ENCODE measurements at regions not wholly inside any gene's neighbourhood (a gene's known extent, or its start where the extent isn't known, plus 50 kb on each side); places are given as distances from the start of the nearest gene placed in this dataset.

GRCh38 chr6:15061908-15062515 is 183.9 kb upstream of the JARID2 start (continued):
- TF ChIP-seq POLR2AphosphoS5 (IDR thresholded peaks at IDR 0.05; ENCODE audit: low read depth, low read length) = no peak
- TF ChIP-seq SP1 (IDR thresholded peaks at IDR 0.05; ENCODE audit: low read depth) = no peak
- no peak for TF ChIP-seq CBX3 (IDR thresholded peaks at IDR 0.05; ENCODE audit: low read depth)
- TF ChIP-seq EGR1 (IDR thresholded peaks at IDR 0.05; ENCODE audit: low read depth) = no peak

DNA sequence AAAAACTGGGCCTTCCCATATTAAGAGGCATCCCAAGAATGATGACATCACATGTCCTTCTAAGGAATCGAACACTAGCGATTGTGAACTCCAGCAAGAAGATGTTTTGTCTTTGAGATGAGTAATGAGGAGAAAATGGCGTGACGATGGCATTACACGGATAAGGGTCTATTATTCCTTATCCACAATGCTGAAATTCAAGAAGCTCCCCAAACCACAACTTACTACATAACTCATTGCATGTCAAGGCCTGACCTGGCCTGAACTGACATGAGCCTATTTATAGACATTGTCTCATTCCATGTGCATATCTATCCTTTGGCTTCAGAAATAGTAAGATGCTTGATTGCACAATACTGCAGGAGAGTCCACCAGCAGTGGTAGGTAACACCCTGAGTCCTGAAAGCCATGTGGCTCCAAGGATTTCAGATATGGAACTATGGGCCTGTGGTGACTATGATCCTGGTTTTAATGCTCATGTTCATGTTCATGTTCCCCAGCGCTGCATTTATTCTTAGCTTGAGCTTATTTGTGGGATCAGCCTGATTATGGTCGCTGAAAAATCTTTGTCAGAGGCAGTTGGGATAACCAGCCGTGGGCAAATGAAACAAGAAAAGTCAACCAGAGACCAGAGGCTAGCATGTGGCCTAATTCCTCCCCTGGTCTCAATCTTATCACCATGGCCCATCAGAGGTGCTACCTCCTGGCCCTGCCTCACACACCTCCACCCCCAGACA is 183.2 kb upstream of the JARID2 start:
- no peaks in the 10 kb centered on the region for H3K9me2 ChIP-seq (ENCODE audit: insufficient read depth)
- no peak for ATAC-seq
- no peaks in the 10 kb centered on the region for H3K36me3 ChIP-seq (ENCODE audit: control insufficient read depth in 1 of 2, insufficient read depth in 2 of 2, low read length in 2 of 2)
- TF ChIP-seq CEBPB (IDR thresholded peaks at IDR 0.05; ENCODE audit: low read depth) (0 out of 2 replicates have a peak, but pooled peaks have one; percentile 20), JUND (IDR thresholded peaks at IDR 0.05) (no peak)
- peaks cover 0 to 9% of the 10 kb centered on the region in 2 experiments; a peak in 1 of 4 replicates for H3K9me3 ChIP-seq (ENCODE audit: control insufficient read depth in 1 of 2, insufficient read depth in 1 of 2, low read depth in 1 of 2, low read length in 2 of 2)
- H4K20me1 ChIP-seq (ENCODE audit: insufficient read depth) = no peaks in the 10 kb centered on the region
- BruUV-seq (replicated peaks) = no TSS peak
- H3K4me3 ChIP-seq (replicated peaks in 1 of 2; ENCODE audit: low read depth in 1 of 2, low read length in 2 of 2) = no peak overlapping the region
- ChIA-PET RAD21 (ENCODE audit: low non-redundant PET in 1 of 2, low total read pairs in 2 of 2, uncharacterized antibody in 2 of 2, unreplicated experiment in 2 of 2) (no interaction called here), CTCF (no interaction called here), POLR2A (no interaction called here)
- H3K27ac ChIP-seq (ENCODE audit: low read depth, low read length) = no peak overlapping the region
- intact Hi-C loops (cut with micrococcal nuclease) = no loop called here
- H3K79me2 ChIP-seq (ENCODE audit: insufficient read depth, low read length) = no peaks in the 10 kb centered on the region
- DNase-seq (ENCODE audit: low read depth, low spot score) = no peak
- no peak overlapping the region for H2AFZ ChIP-seq (ENCODE audit: low read depth, low read length, poor library complexity, severe bottlenecking)
- peaks cover 0 to 21% of the 10 kb centered on the region in 2 experiments; a peak in 2 of 4 replicates for H3K4me1 ChIP-seq (ENCODE audit: control insufficient read depth in 1 of 2, insufficient read depth in 2 of 2, low read length in 2 of 2)
- no peak overlapping the region for H3K4me2 ChIP-seq (ENCODE audit: low read length)
- H3K27me3 ChIP-seq (ENCODE audit: insufficient read depth, low read length) = no peaks in the 10 kb centered on the region
- H3K9ac ChIP-seq (ENCODE audit: low read length) = no peak overlapping the region

DNA sequence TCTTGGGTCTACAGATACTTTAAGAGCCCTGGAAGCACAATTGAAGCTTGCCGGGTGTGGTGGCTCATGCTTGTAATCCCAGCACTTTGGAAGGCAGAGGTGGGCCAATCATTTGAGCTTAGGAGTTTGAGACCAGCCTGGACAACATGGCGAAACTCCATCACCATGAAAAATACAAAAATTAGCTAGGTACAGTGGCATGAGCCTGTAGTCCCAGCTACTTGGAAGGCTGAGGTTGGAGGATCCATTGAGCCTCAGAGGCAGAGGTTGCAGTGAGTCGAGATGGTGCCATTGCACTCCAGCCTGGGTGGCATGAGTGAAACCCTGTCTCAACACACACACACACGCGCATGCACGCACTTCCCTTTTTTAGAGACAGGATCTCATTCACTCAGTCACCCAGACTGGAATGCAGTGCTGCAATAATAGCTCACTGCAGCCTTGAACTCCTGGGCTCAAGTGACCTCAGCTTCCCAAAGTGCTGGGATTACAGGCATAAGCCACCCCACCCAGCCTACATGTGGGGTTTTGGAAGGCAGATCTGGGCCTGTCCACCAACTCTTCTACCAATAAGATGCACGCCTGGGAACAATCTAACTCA is 182.5 kb upstream of the JARID2 start:
- DNase-seq (ENCODE audit: low read depth, low spot score) = no peak
- ChIA-PET RAD21 (ENCODE audit: low non-redundant PET in 1 of 2, low total read pairs in 2 of 2, uncharacterized antibody in 2 of 2, unreplicated experiment in 2 of 2) (no interaction called here), POLR2A (no interaction called here), CTCF (no interaction called here)
- Histone ChIP-seq H3K36me3 (ENCODE audit: control insufficient read depth in 1 of 2, insufficient read depth in 2 of 2, low read length in 2 of 2) (no peaks in the 10 kb centered on the region), H3K4me1 (ENCODE audit: control insufficient read depth in 1 of 2, insufficient read depth in 2 of 2, low read length in 2 of 2) (peaks cover 0 to 21% of the 10 kb centered on the region in 2 experiments; a peak in 2 of 4 replicates), H2AFZ (ENCODE audit: low read depth, low read length, poor library complexity, severe bottlenecking) (no peak overlapping the region), H3K9me3 (ENCODE audit: control insufficient read depth in 1 of 2, insufficient read depth in 1 of 2, low read depth in 1 of 2, low read length in 2 of 2) (peaks cover 0 to 9% of the 10 kb centered on the region in 2 experiments; a peak in 1 of 4 replicates), H3K4me2 (ENCODE audit: low read length) (no peak overlapping the region), H3K4me3 (replicated peaks in 1 of 2; ENCODE audit: low read depth in 1 of 2, low read length in 2 of 2) (no peak overlapping the region), H3K9ac (ENCODE audit: low read length) (no peak overlapping the region), H3K79me2 (ENCODE audit: insufficient read depth, low read length) (no peaks in the 10 kb centered on the region), H3K27me3 (ENCODE audit: insufficient read depth, low read length) (no peaks in the 10 kb centered on the region), H3K27ac (ENCODE audit: low read depth, low read length) (no peak overlapping the region), H3K9me2 (ENCODE audit: insufficient read depth) (no peaks in the 10 kb centered on the region), H4K20me1 (ENCODE audit: insufficient read depth) (no peaks in the 10 kb centered on the region)
- no peak for ATAC-seq
- no TSS peak for BruUV-seq (replicated peaks)
- no peak for TF ChIP-seq FOSL1 (IDR thresholded peaks at IDR 0.05; ENCODE audit: low read depth)
- intact Hi-C loops (cut with micrococcal nuclease) = no loop called here

Data from HCT116 (cell line).